ENCODE measurements at regions not wholly inside any gene's neighbourhood (a gene's known extent, or its start where the extent isn't known, plus 50 kb on each side); places are given as distances from the start of the nearest gene placed in this dataset.

DNA sequence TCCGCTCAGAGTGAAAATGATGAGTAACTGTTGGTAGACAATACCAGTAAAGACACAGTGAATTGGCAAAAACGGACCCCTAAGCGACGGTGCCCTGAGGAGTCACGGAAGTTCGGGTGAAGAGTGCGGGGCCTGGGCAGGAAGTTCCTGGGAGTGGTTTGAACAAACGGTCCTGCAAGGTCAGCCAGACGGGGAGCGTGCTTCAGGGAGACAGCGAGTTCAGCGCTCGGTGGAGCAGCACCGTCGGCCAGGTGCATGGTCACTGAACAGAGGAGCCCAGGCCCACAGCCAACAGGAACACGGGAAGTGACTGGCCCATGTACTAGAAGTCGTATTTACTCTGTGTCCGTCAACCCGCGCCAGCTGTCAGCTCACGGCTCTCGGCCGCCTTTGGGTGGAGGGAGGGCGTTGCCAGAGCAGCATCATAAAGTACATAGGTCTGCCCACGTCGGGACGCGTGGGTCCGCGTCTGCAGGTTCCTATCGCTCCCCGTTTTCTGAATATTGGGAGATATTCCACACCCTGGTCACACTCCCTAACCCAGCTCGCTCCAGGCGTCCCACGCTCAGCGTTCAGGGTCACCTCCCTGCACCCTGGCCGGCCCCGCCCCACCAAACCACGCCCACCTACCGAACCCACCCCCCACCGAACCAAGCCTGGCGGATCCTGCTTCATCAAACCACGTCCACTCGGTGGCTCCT lies 75.6 kb upstream of the UXS1 start:
- Histone ChIP-seq H3K4me1 (ENCODE audit: insufficient read depth, low read length) (no peaks in the 10 kb centered on the region; the same call in 1 of the 2 replicates), H3K14ac (ENCODE audit: insufficient read depth, low read length) (no peak overlapping the region), H4K8ac (replicated peaks; ENCODE audit: insufficient read length, low read depth, low read length) (no peak overlapping the region), H3K79me1 (ENCODE audit: insufficient read depth, low read depth, low read length, poor library complexity, severe bottlenecking) (no peaks in the 10 kb centered on the region), H3K4ac (ENCODE audit: low read depth, low read length) (no peak overlapping the region), H3K9me3 (ENCODE audit: control insufficient read depth, low read depth, low read length) (no peaks in the 10 kb centered on the region), H2BK5ac (ENCODE audit: insufficient read length, low read length) (no peak overlapping the region), H4K20me1 (ENCODE audit: control insufficient read depth, insufficient read depth, insufficient read length) (no peaks in the 10 kb centered on the region), H3K23me2 (ENCODE audit: insufficient read length, low read depth, low read length, poor library complexity, severe bottlenecking) (no peaks in the 10 kb centered on the region), H2BK120ac (ENCODE audit: low read depth, low read length, poor library complexity, severe bottlenecking) (no peak overlapping the region), H3K18ac (ENCODE audit: insufficient read length, low read depth, low read length) (no peak overlapping the region), H3T11ph (ENCODE audit: low read length) (no peak overlapping the region), H4K91ac (ENCODE audit: insufficient read length, low read depth, low read length) (no peak overlapping the region), H2AK5ac (ENCODE audit: insufficient read length, low read length) (no peak overlapping the region), H4K5ac (ENCODE audit: insufficient read length, low read depth, low read length) (no peak overlapping the region), H3K4me2 (ENCODE audit: insufficient read depth, insufficient read length, low read length) (peak overlapping the region; percentile 27), H2BK15ac (ENCODE audit: low read depth, low read length) (no peak overlapping the region), H3K23ac (ENCODE audit: insufficient read length, low read depth, low read length) (no peak overlapping the region), H3K79me2 (ENCODE audit: insufficient read depth, low read length) (no peaks in the 10 kb centered on the region), H2BK20ac (ENCODE audit: low read depth, low read length, poor library complexity, severe bottlenecking) (no peak overlapping the region), H3K9ac (ENCODE audit: extremely low read depth, insufficient read length, low read length) (no peak overlapping the region), H2AFZ (ENCODE audit: low read length) (no peak overlapping the region), H2BK12ac (ENCODE audit: insufficient read length, low read depth, low read length) (no peak overlapping the region), H3K27ac (ENCODE audit: insufficient read length, low read depth, low read length) (no peak overlapping the region), H3K56ac (ENCODE audit: insufficient read length, low read depth, low read length) (no peak overlapping the region), H3K27me3 (ENCODE audit: insufficient read depth, low read length) (no peaks in the 10 kb centered on the region)
- no CpG with 5 or more reads among the region's 44 CpGs for WGBS (ENCODE audit: extremely low coverage, insufficient read length, low lambda C conversion rate)
- Mint-ChIP-seq H3K27me3 (ENCODE audit: low read depth) (peaks cover 4% of the 10 kb centered on the region), H3K36me3 (ENCODE audit: insufficient read depth in 1 of 3, low read depth in 3 of 3) (peaks cover 8 to 13% (median 9%) of the 10 kb centered on the region in 3 experiments; a peak in 6 of 7 replicates), H3K9me3 (peaks cover 12 to 20% of the 10 kb centered on the region in 2 experiments; a peak in 4 of 5 replicates), H3K4me1 (peaks cover 0 to 4% of the 10 kb centered on the region in 2 experiments; a peak in 1 of 4 replicates), H3K27ac (no peak overlapping the region), H3K4me3 (no peak overlapping the region)
- DNase-seq: no peak
- no peak for TF ChIP-seq CTCF (conservative IDR thresholded peaks at IDR 0.05)

All from H9 (cell line).